DOHH2 (cell line): ENCODE measurements at regions not wholly inside any gene's neighbourhood (a gene's known extent, or its start where the extent isn't known, plus 50 kb on each side); places are given as distances from the start of the nearest gene placed in this dataset.
"Not testable (repeated sequence)": the region's sequence is repeated elsewhere in the genome, so short reads cannot be mapped to it uniquely, and the experiment has no call there.

Experiments used
- CTCF ChIP-seq: fragments of 200-600 bp; sonication (generic); IDR thresholded peaks from one replicate; pipeline ENCODE4 v1.5.1; 2014; ENCODE audit warnings: antibody characterized with exemption, mild to moderate bottlenecking, low read depth, low read length; ENCODE audit not compliant: poor library complexity, severe bottlenecking
- EZH2phosphoT487 ChIP-seq: fragments of 200-600 bp; sonication (generic); IDR thresholded peaks from 2 replicates; pipeline ENCODE4 v1.6.1; 2017; ENCODE audit warnings: borderline replicate concordance, mild to moderate bottlenecking, antibody characterized with exemption, low read length, moderate library complexity, mixed read lengths

GRCh38 chr9:21628954-21629353 is 146.8 kb upstream of the IFNE start:
- TF ChIP-seq CTCF, EZH2phosphoT487: not testable (repeated sequence)
